H9 (cell line): ENCODE measurements at regions not wholly inside any gene's neighbourhood (a gene's known extent, or its start where the extent isn't known, plus 50 kb on each side); places are given as distances from the start of the nearest gene placed in this dataset.

Source experiments
- DNase-seq: peaks from one replicate; pipeline ENCODE4 v3.0.0-alpha.2; 2017
- H2AFZ ChIP-seq: one replicate; pipeline ENCODE4 v1.6.1; 2013; ENCODE audit warnings: mild to moderate bottlenecking, low read length, control low read depth, moderate library complexity
- H2AK5ac ChIP-seq: 2 replicates; pipeline ENCODE4 v1.6.1; 2013; ENCODE audit warnings: low read length, control low read depth, mixed read lengths; ENCODE audit not compliant: insufficient read length
- H2BK120ac ChIP-seq: one replicate; pipeline ENCODE4 v1.6.1; 2013; ENCODE audit warnings: low read depth, mild to moderate bottlenecking, low read length, control low read depth, inconsistent platforms; ENCODE audit not compliant: poor library complexity, severe bottlenecking
- H2BK12ac ChIP-seq: 2 replicates; pipeline ENCODE4 v1.6.1; 2013; ENCODE audit warnings: low read length, control low read depth, mixed read lengths, low read depth; ENCODE audit not compliant: insufficient read length
- H2BK15ac ChIP-seq: 2 replicates; pipeline ENCODE4 v1.6.1; 2013; ENCODE audit warnings: low read depth, low read length, control low read depth
- H2BK20ac ChIP-seq: one replicate; pipeline ENCODE4 v1.6.1; 2013; ENCODE audit warnings: low read depth, mild to moderate bottlenecking, low read length, control low read depth, inconsistent platforms; ENCODE audit not compliant: poor library complexity, severe bottlenecking
- H2BK5ac ChIP-seq: 2 replicates; pipeline ENCODE4 v1.6.1; 2013; ENCODE audit warnings: low read length, control low read depth, mixed read lengths; ENCODE audit not compliant: insufficient read length
- H3K14ac ChIP-seq: 2 replicates; pipeline ENCODE4 v1.6.1; 2013; ENCODE audit warnings: low read length, control low read depth; ENCODE audit not compliant: insufficient read depth
- H3K18ac ChIP-seq: 2 replicates; pipeline ENCODE4 v1.6.1; 2013; ENCODE audit warnings: low read depth, mild to moderate bottlenecking, mixed read lengths, low read length, control low read depth; ENCODE audit not compliant: insufficient read length
- H3K23ac ChIP-seq: 2 replicates; pipeline ENCODE4 v1.6.1; 2013; ENCODE audit warnings: low read length, control low read depth, mixed read lengths, low read depth; ENCODE audit not compliant: insufficient read length
- H3K23me2 ChIP-seq: 2 replicates; pipeline ENCODE4 v1.6.1; 2013; ENCODE audit warnings: low read depth, mild to moderate bottlenecking, mixed read lengths, low read length, control low read depth; ENCODE audit not compliant: insufficient read length, poor library complexity, severe bottlenecking
- H3K27ac ChIP-seq: 2 replicates; pipeline ENCODE4 v1.5.1; 2013; ENCODE audit warnings: low read length, control low read depth, mixed read lengths, low read depth; ENCODE audit not compliant: insufficient read length
- H3K27me3 ChIP-seq: 2 replicates; pipeline ENCODE4 v1.6.1; 2013; ENCODE audit warnings: low read length, control low read depth, inconsistent platforms; ENCODE audit not compliant: insufficient read depth
- H3K4ac ChIP-seq: 2 replicates; pipeline ENCODE4 v1.6.1; 2013; ENCODE audit warnings: low read depth, mild to moderate bottlenecking, control low read depth, inconsistent platforms, low read length, moderate library complexity
- H3K4me1 ChIP-seq: 2 replicates; pipeline ENCODE4 v1.6.1; 2013; ENCODE audit warnings: low read length, control low read depth, inconsistent platforms; ENCODE audit not compliant: insufficient read depth
- H3K4me2 ChIP-seq: 2 replicates; pipeline ENCODE4 v1.6.1; 2013; ENCODE audit warnings: low read length, control low read depth, mixed read lengths; ENCODE audit not compliant: insufficient read length, insufficient read depth
- H3K56ac ChIP-seq: 2 replicates; pipeline ENCODE4 v1.6.1; 2013; ENCODE audit warnings: low read depth, mild to moderate bottlenecking, mixed read lengths, low read length, control low read depth; ENCODE audit not compliant: insufficient read length
- H3K79me1 ChIP-seq: 2 replicates; pipeline ENCODE4 v1.6.1; 2013; ENCODE audit warnings: low read depth, mild to moderate bottlenecking, moderate library complexity, low read length, control low read depth, inconsistent platforms; ENCODE audit not compliant: insufficient read depth, poor library complexity, severe bottlenecking
- H3K79me2 ChIP-seq: 2 replicates; pipeline ENCODE4 v1.6.1; 2013; ENCODE audit warnings: low read length, control low read depth, inconsistent platforms; ENCODE audit not compliant: insufficient read depth
- H3K9ac ChIP-seq: 2 replicates; pipeline ENCODE4 v1.6.1; 2013; ENCODE audit warnings: low read length, control low read depth, mixed read lengths; ENCODE audit not compliant: insufficient read length; ENCODE audit errors: extremely low read depth
- H3K9me3 ChIP-seq: one replicate; pipeline ENCODE4 v1.6.1; 2013; ENCODE audit warnings: low read depth, low read length, inconsistent platforms; ENCODE audit not compliant: control insufficient read depth
- H3T11ph ChIP-seq: one replicate; pipeline ENCODE4 v1.6.1; 2013; ENCODE audit warnings: mild to moderate bottlenecking, low read length, control low read depth, inconsistent platforms
- H4K20me1 ChIP-seq: one replicate; pipeline ENCODE4 v1.6.1; 2013; ENCODE audit not compliant: control insufficient read depth, insufficient read length, insufficient read depth
- H4K5ac ChIP-seq: 2 replicates; pipeline ENCODE4 v1.6.1; 2013; ENCODE audit warnings: low read depth, mild to moderate bottlenecking, mixed read lengths, low read length, control low read depth; ENCODE audit not compliant: insufficient read length
- H4K8ac ChIP-seq: replicated peaks from 2 replicates; pipeline ENCODE4 v1.6.1; 2013; ENCODE audit warnings: low read length, control low read depth, mixed read lengths, low read depth; ENCODE audit not compliant: insufficient read length
- H4K91ac ChIP-seq: 2 replicates; pipeline ENCODE4 v1.6.1; 2013; ENCODE audit warnings: low read depth, mild to moderate bottlenecking, moderate library complexity, mixed read lengths, low read length, control low read depth; ENCODE audit not compliant: insufficient read length
- H3K27ac Mint-ChIP-seq, 3 experiments: 2 replicates in 2 of 3; 3 replicates in 1 of 3; pipeline ENCODE4 v1.8.0; 2020 to 2021; ENCODE audit warnings: mixed read lengths in 3 of 3, mild to moderate bottlenecking in 1 of 3, moderate library complexity in 1 of 3
- H3K27me3 Mint-ChIP-seq: 2 replicates; pipeline ENCODE4 v1.8.0; 2021; ENCODE audit warnings: low read depth, mild to moderate bottlenecking, moderate library complexity, mixed read lengths
- H3K36me3 Mint-ChIP-seq, 3 experiments: 2 replicates in 2 of 3; 3 replicates in 1 of 3; pipeline ENCODE4 v1.8.0; 2020 to 2021; ENCODE audit warnings: low read depth in 3 of 3, mixed read lengths in 3 of 3; ENCODE audit not compliant: insufficient read depth in 1 of 3
- H3K4me1 Mint-ChIP-seq, 2 experiments: 2 replicates each; pipeline ENCODE4 v1.8.0; 2020; ENCODE audit warnings: mixed read lengths in 2 of 2
- H3K4me3 Mint-ChIP-seq, 2 experiments: 2 replicates in 1 of 2; 3 replicates in 1 of 2; pipeline ENCODE4 v1.8.0; 2020 to 2021; ENCODE audit warnings: mild to moderate bottlenecking in 2 of 2, mixed read lengths in 2 of 2, moderate library complexity in 1 of 2
- H3K9me3 Mint-ChIP-seq, 2 experiments: 2 replicates in 1 of 2; 3 replicates in 1 of 2; pipeline ENCODE4 v1.8.0; 2020; ENCODE audit warnings: mild to moderate bottlenecking in 2 of 2, mixed read lengths in 2 of 2, moderate library complexity in 1 of 2
- WGBS: extraction: QIAGEN DNeasy Blood & Tissue Kit; methylation state at CpG from one replicate; pipeline ENCODE4 v1.1.7; 2013; ENCODE audit warnings: missing lambda C conversion rate, low lambda C conversion rate, mixed read lengths; ENCODE audit not compliant: insufficient read length; ENCODE audit errors: extremely low coverage; 5-methylcytosine and 5-hydroxymethylcytosine counted together
- TF ChIP-seq, protein P1 (sequence below): fragments of 200-600 bp; sonication (generic); conservative IDR thresholded peaks from 3 replicates; pipeline ENCODE4 v1.8.0; 2021; ENCODE audit warnings: antibody characterized with exemption, mild to moderate bottlenecking

DNA sequence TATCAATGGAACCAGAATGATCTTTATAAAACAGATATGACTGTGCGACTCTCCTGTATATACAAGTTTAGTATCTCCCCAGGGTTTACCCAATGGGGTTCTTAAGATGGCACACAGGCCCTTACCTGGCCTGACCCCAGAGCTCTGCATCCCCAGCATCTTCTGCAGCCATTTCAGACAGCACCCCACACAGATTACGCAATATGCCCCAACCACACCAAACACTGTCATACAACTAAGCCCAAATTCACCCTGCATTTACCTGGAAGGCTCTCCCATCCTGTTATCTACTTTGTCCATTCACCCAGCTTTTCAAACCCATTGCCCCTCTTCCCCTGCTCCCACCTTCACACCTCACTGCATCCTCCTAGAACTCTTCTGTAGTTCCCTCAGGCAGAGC is 182.5 kb upstream of the API5 start:
- Mint-ChIP-seq H3K9me3 (peaks cover 0 to 3% of the 10 kb centered on the region in 2 experiments; a peak in 1 of 5 replicates), H3K36me3 (peaks cover 0 to 3% (median 0%) of the 10 kb centered on the region in 3 experiments; a peak in 2 of 7 replicates), H3K27ac (no peak overlapping the region), H3K4me3 (no peak overlapping the region), H3K27me3 (no peaks in the 10 kb centered on the region; the same call in 1 of the 2 replicates), H3K4me1 (no peaks in the 10 kb centered on the region)
- Histone ChIP-seq H3K56ac (no peak overlapping the region), H3K27me3 (no peaks in the 10 kb centered on the region), H3T11ph (no peak overlapping the region), H4K8ac (no peak overlapping the region), H2BK15ac (no peak overlapping the region), H3K14ac (no peak overlapping the region), H3K18ac (no peak overlapping the region), H3K23me2 (no peaks in the 10 kb centered on the region), H3K4me1 (no peaks in the 10 kb centered on the region), H2AK5ac (no peak overlapping the region), H3K23ac (no peak overlapping the region), H3K9ac (no peak overlapping the region), H2BK120ac (no peak overlapping the region), H3K4me2 (no peak overlapping the region), H2AFZ (no peak overlapping the region), H2BK12ac (no peak overlapping the region), H3K4ac (no peak overlapping the region), H2BK20ac (no peak overlapping the region), H4K5ac (no peak overlapping the region), H3K79me1 (no peaks in the 10 kb centered on the region), H4K91ac (no peak overlapping the region), H3K79me2 (no peaks in the 10 kb centered on the region; the same call in 1 of the 2 replicates), H3K27ac (no peak overlapping the region), H2BK5ac (no peak overlapping the region), H3K9me3 (no peaks in the 10 kb centered on the region), H4K20me1 (no peaks in the 10 kb centered on the region)
- DNase-seq, result no peak
- WGBS, result no CpG with 5 or more reads among the region's 2 CpGs
- TF ChIP-seq, protein P1, sequence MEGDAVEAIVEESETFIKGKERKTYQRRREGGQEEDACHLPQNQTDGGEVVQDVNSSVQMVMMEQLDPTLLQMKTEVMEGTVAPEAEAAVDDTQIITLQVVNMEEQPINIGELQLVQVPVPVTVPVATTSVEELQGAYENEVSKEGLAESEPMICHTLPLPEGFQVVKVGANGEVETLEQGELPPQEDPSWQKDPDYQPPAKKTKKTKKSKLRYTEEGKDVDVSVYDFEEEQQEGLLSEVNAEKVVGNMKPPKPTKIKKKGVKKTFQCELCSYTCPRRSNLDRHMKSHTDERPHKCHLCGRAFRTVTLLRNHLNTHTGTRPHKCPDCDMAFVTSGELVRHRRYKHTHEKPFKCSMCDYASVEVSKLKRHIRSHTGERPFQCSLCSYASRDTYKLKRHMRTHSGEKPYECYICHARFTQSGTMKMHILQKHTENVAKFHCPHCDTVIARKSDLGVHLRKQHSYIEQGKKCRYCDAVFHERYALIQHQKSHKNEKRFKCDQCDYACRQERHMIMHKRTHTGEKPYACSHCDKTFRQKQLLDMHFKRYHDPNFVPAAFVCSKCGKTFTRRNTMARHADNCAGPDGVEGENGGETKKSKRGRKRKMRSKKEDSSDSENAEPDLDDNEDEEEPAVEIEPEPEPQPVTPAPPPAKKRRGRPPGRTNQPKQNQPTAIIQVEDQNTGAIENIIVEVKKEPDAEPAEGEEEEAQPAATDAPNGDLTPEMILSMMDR, result no peak
